ENCODE measurements at regions not wholly inside any gene's neighbourhood (a gene's known extent, or its start where the extent isn't known, plus 50 kb on each side); places are given as distances from the start of the nearest gene placed in this dataset.

- no peak overlapping the region for H3K4me3 ChIP-seq (ENCODE audit: low read depth, low read length)
- no peak for TF ChIP-seq CTCF (conservative IDR thresholded peaks at IDR 0.05; ENCODE audit: low read depth, low read length)
- DNase-seq (ENCODE audit: low read depth), result no peak
These were observed 215.6 kb downstream of the RPLP1 start for GRCh38 chr15:69668039-69668705.

- no peak for TF ChIP-seq CTCF (conservative IDR thresholded peaks at IDR 0.05; ENCODE audit: low read depth, low read length)
- no peak for DNase-seq (ENCODE audit: low read depth)
- no peak overlapping the region for H3K4me3 ChIP-seq (ENCODE audit: low read depth, low read length)
These were observed 216.3 kb downstream of the RPLP1 start for GRCh38 chr15:69668963-69669362.

GRCh38 chr15:69669446-69669845 is 216.8 kb downstream of the RPLP1 start:
- no peak overlapping the region for H3K4me3 ChIP-seq (ENCODE audit: low read depth, low read length)
- no peak for TF ChIP-seq CTCF (conservative IDR thresholded peaks at IDR 0.05; ENCODE audit: low read depth, low read length)
- no peak for DNase-seq (ENCODE audit: low read depth)

- TF ChIP-seq CTCF (conservative IDR thresholded peaks at IDR 0.05; ENCODE audit: low read depth, low read length), result no peak
- no peak overlapping the region for H3K4me3 ChIP-seq (ENCODE audit: low read depth, low read length)
- no peak for DNase-seq (ENCODE audit: low read depth)
These were observed 220.8 kb downstream of the RPLP1 start for GRCh38 chr15:69673291-69673881.

GRCh38 chr15:69675731-69676130 is 223.1 kb downstream of the RPLP1 start:
- no peak for DNase-seq (ENCODE audit: low read depth)
- no peak for TF ChIP-seq CTCF (conservative IDR thresholded peaks at IDR 0.05; ENCODE audit: low read depth, low read length)

GRCh38 chr15:69677403-69677802 is 224.8 kb downstream of the RPLP1 start:
- TF ChIP-seq CTCF (conservative IDR thresholded peaks at IDR 0.05; ENCODE audit: low read depth, low read length), result no peak
- no peak for DNase-seq (ENCODE audit: low read depth)
- no peak overlapping the region for H3K4me3 ChIP-seq (ENCODE audit: low read depth, low read length)

More at GRCh38 chr15:69675731-69676130, 223.1 kb downstream of the RPLP1 start:
- H3K4me3 ChIP-seq (ENCODE audit: low read depth, low read length), result no peak overlapping the region

All from epithelial cell of proximal tubule (primary cell).